Activated B cell treated with CpG ODN at 0.5 μM for 24 hours (primary cell): ENCODE measurements at regions not wholly inside any gene's neighbourhood (a gene's known extent, or its start where the extent isn't known, plus 50 kb on each side); places are given as distances from the start of the nearest gene placed in this dataset.

Source experiments
- ATAC-seq: fragments of 200-7000 bp; cut with Tn5 transposase; one replicate; pipeline ENCODE4 v1.10.0; 2021; ENCODE audit warnings: low read depth, mild to moderate bottlenecking, moderate library complexity
- CTCF ChIA-PET: fragments of 350-600 bp; sonication (Branson Sonifier 250); formaldehyde crosslinking; loops from one replicate; lab custom pipeline; 2021; ENCODE audit warnings: antibody characterized with exemption; lab: Charles Lee
- POLR2A ChIA-PET: fragments of 350-600 bp; sonication (Branson Sonifier 250); formaldehyde crosslinking; loops from one replicate; lab custom pipeline; 2021; ENCODE audit warnings: antibody characterized with exemption; lab: Charles Lee
- DNase-seq: peaks from one replicate; pipeline ENCODE4 v3.0.0; 2022
- H3K27ac Mint-ChIP-seq: one replicate; pipeline ENCODE4 v1.8.0; 2020; ENCODE audit warnings: mixed read lengths
- H3K27me3 Mint-ChIP-seq: one replicate; pipeline ENCODE4 v1.8.0; 2021; ENCODE audit warnings: mixed read lengths
- H3K36me3 Mint-ChIP-seq: one replicate; pipeline ENCODE4 v1.8.0; 2021; ENCODE audit warnings: low read depth, mixed read lengths
- H3K4me1 Mint-ChIP-seq: one replicate; pipeline ENCODE4 v1.8.0; 2021; ENCODE audit warnings: mixed read lengths
- H3K4me3 Mint-ChIP-seq: one replicate; pipeline ENCODE4 v1.8.0; 2020; ENCODE audit warnings: mild to moderate bottlenecking, mixed read lengths
- H3K9me3 Mint-ChIP-seq: one replicate; pipeline ENCODE4 v1.8.0; 2020; ENCODE audit warnings: mixed read lengths
- CTCF ChIP-seq: fragments of 200-600 bp; IDR thresholded peaks from one replicate; pipeline ENCODE4 v1.8.0; 2022; ENCODE audit warnings: antibody characterized with exemption, mild to moderate bottlenecking
- intact Hi-C: fragments of 100-400 bp; cut with micrococcal nuclease; formaldehyde crosslinking; loops from one replicate; pipeline ENCODE4 v1.15.1; 2024

- POLR2A ChIA-PET: no interaction called here
- ATAC-seq: no peak
- no peak for TF ChIP-seq CTCF
- CTCF ChIA-PET: no interaction called here
- peaks cover 15% of the 10 kb centered on the region for H3K4me1 Mint-ChIP-seq
- no peaks in the 10 kb centered on the region for H3K9me3 Mint-ChIP-seq
- intact Hi-C loops: no loop called here
- H3K27me3 Mint-ChIP-seq: no peaks in the 10 kb centered on the region
- H3K27ac Mint-ChIP-seq: no peak overlapping the region
- H3K4me3 Mint-ChIP-seq: no peak overlapping the region
- H3K36me3 Mint-ChIP-seq: no peaks in the 10 kb centered on the region
- DNase-seq: no peak
These were observed 99.7 kb upstream of the CTDP1 start for GRCh38 chr18:79579807-79580497.

DNA sequence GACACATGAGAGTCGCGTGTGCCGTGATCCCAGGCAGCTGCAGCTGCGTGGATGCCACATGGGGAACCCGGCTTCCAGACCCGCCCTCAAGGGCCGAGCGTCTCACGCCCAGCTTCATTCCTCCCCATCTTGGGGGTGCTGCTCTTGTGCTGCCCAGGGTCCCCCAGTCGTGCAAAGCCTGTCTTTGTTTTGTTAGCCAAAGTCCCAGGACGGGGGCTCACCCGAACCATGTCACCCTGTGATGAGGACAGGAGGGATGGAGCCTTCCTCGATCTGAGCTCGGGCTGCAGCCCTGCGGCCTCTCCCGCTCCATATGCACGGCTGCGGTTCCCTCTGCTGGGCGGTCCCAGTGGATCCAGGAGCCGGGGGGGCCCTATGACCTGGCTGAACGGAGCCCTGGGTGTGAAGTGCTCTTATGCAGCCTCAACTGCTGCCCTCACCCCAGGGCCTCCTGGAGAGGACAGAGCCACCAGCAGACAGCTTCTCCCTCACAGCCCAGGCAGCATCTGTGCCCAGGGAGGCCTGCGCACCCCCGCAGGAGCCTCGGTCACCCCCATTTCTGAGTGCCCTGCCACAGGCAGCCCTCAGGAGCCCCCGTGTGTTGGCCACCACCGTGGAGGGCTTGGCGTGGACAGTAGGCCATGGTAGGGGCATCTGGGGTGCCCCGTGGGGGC, 99.0 kb upstream of the CTDP1 start:
- Mint-ChIP-seq H3K9me3 (no peaks in the 10 kb centered on the region), H3K4me1 (peaks cover 8% of the 10 kb centered on the region), H3K27ac (no peak overlapping the region), H3K4me3 (no peak overlapping the region), H3K36me3 (no peaks in the 10 kb centered on the region), H3K27me3 (no peaks in the 10 kb centered on the region)
- DNase-seq (no peak), ATAC-seq (no peak)
- intact Hi-C loops: no loop called here
- ChIA-PET POLR2A (no interaction called here), CTCF (no interaction called here)
- TF ChIP-seq CTCF: no peak

DNA sequence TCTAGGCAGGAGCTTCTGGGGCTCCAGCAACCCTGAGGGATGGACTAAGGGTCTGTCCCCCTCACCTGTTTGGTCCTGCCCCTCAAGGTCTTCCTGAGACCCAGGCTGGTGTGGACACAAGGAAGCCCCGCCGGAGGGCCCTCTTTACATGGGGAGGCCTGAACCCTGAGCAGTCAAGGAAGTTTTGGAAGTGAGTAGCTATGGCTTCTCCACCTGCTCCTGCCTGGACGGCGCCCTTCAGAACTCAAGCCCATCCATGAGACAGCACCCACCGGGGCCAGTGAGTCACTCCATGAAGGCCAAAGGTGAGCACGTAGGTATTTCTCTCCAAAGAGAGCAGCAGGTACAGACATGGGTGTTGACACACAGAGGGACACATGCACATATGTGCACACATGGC, 98.2 kb upstream of the CTDP1 start:
- DNase-seq: no peak
- ChIA-PET POLR2A (no interaction called here), CTCF (no interaction called here)
- H3K27ac Mint-ChIP-seq: no peak overlapping the region
- ATAC-seq: no peak
- no peak overlapping the region for H3K4me3 Mint-ChIP-seq
- TF ChIP-seq CTCF: no peak
- H3K9me3 Mint-ChIP-seq: no peaks in the 10 kb centered on the region
- H3K36me3 Mint-ChIP-seq: no peaks in the 10 kb centered on the region
- intact Hi-C loops: no loop called here
- peaks cover 2% of the 10 kb centered on the region for H3K27me3 Mint-ChIP-seq
- H3K4me1 Mint-ChIP-seq: peaks cover 7% of the 10 kb centered on the region

GRCh38 chr18:79581911-79582310, 97.7 kb upstream of the CTDP1 start:
- ChIA-PET POLR2A (no interaction called here), CTCF (no interaction called here)
- TF ChIP-seq CTCF: no peak
- no peak overlapping the region for H3K27ac Mint-ChIP-seq
- intact Hi-C loops: no loop called here
- no peaks in the 10 kb centered on the region for H3K36me3 Mint-ChIP-seq
- peaks cover 7% of the 10 kb centered on the region for H3K4me1 Mint-ChIP-seq
- peaks cover 2% of the 10 kb centered on the region for H3K27me3 Mint-ChIP-seq
- no peaks in the 10 kb centered on the region for H3K9me3 Mint-ChIP-seq
- DNase-seq (no peak), ATAC-seq (no peak)
- H3K4me3 Mint-ChIP-seq: no peak overlapping the region

GRCh38 chr18:79582978-79583377, 96.6 kb upstream of the CTDP1 start:
- intact Hi-C loops: no loop called here
- Mint-ChIP-seq H3K4me3 (no peak overlapping the region), H3K27ac (no peak overlapping the region), H3K4me1 (peaks cover 7% of the 10 kb centered on the region), H3K27me3 (peaks cover 2% of the 10 kb centered on the region), H3K36me3 (no peaks in the 10 kb centered on the region), H3K9me3 (no peaks in the 10 kb centered on the region)
- no peak for TF ChIP-seq CTCF
- no peak for ATAC-seq
- ChIA-PET POLR2A (no interaction called here), CTCF (no interaction called here)
- DNase-seq: no peak
